A673 (cell line): ENCODE measurements at regions not wholly inside any gene's neighbourhood (a gene's known extent, or its start where the extent isn't known, plus 50 kb on each side); places are given as distances from the start of the nearest gene placed in this dataset.

ENCODE experiments used
- BruUV-seq: library from RNA; stranded (reverse); fragments of 400-500 nt; replicated peaks from 2 replicates; lab custom pipeline; 2021; lab: Mats Ljungman, UMichigan
- CTCF ChIA-PET: fragments of 300-600 bp; sonication (Branson Sonifier 250); formaldehyde crosslinking; loops from one replicate; lab custom pipeline; 2022; ENCODE audit warnings: antibody characterized with exemption; lab: Charles Lee
- POLR2A ChIA-PET: fragments of 300-600 bp; sonication (Branson Sonifier 250); formaldehyde crosslinking; loops from one replicate; lab custom pipeline; 2022; ENCODE audit warnings: antibody characterized with exemption; ENCODE audit not compliant: low non-redundant PET; lab: Charles Lee
- DNase-seq: peaks from one replicate; pipeline ENCODE4 v3.0.0-alpha.2; 2015; ENCODE audit warnings: low spot score
- H3K27ac ChIP-seq: fragments of 200-600 bp; sonication (generic); 2 replicates; pipeline ENCODE4 v1.5.1; 2016; ENCODE audit warnings: mixed run types, low read depth, mild to moderate bottlenecking, mixed read lengths, antibody characterized with exemption, low read length; ENCODE audit not compliant: poor library complexity, severe bottlenecking
- H3K27me3 ChIP-seq: fragments of 200-600 bp; sonication (generic); replicated peaks from 2 replicates; pipeline ENCODE4 v1.6.1; 2017; ENCODE audit warnings: mixed run types, low read depth, mild to moderate bottlenecking, mixed read lengths, antibody characterized with exemption, low read length; ENCODE audit not compliant: insufficient read depth, poor library complexity
- H3K36me3 ChIP-seq: fragments of 200-600 bp; sonication (generic); 2 replicates; pipeline ENCODE4 v1.6.1; 2016; ENCODE audit warnings: mixed run types, mild to moderate bottlenecking, mixed read lengths, antibody characterized with exemption, low read length; ENCODE audit not compliant: insufficient read depth, poor library complexity, severe bottlenecking
- H3K4me1 ChIP-seq: fragments of 200-600 bp; sonication (generic); 2 replicates; pipeline ENCODE4 v1.6.1; 2017; ENCODE audit warnings: mixed run types, mild to moderate bottlenecking, mixed read lengths, antibody characterized with exemption, low read length; ENCODE audit not compliant: insufficient read depth, poor library complexity, severe bottlenecking
- H3K4me3 ChIP-seq: fragments of 200-600 bp; sonication (generic); 2 replicates; pipeline ENCODE4 v1.5.1; 2016; ENCODE audit warnings: low read depth, mixed run types, mild to moderate bottlenecking, mixed read lengths, low read length; ENCODE audit not compliant: poor library complexity, severe bottlenecking
- H3K9me3 ChIP-seq: fragments of 200-600 bp; sonication (generic); 2 replicates; pipeline ENCODE4 v1.6.1; 2016; ENCODE audit warnings: mixed run types, low read depth, mild to moderate bottlenecking, mixed read lengths, antibody characterized with exemption, low read length; ENCODE audit not compliant: poor library complexity, severe bottlenecking
- EZH2 ChIP-seq: fragments of 200-600 bp; sonication (generic); IDR thresholded peaks from 2 replicates; pipeline ENCODE4 v1.6.1; 2017; ENCODE audit warnings: borderline replicate concordance, low read depth, mild to moderate bottlenecking, mixed read lengths, antibody characterized with exemption, low read length; ENCODE audit not compliant: poor library complexity, severe bottlenecking
- intact Hi-C: fragments of 100-400 bp; cut with micrococcal nuclease; formaldehyde crosslinking; loops from one replicate; pipeline ENCODE4 v1.10.0; 2022; ENCODE audit not compliant: unreplicated experiment
- TF ChIP-seq, protein P1 (sequence below): fragments of 300-800, 200-600 bp; sonication (generic); conservative IDR thresholded peaks from 2 replicates; pipeline ENCODE4 v1.5.1; 2017; ENCODE audit warnings: low read depth, mild to moderate bottlenecking, antibody characterized with exemption, low read length, moderate library complexity, mixed read lengths

DNA sequence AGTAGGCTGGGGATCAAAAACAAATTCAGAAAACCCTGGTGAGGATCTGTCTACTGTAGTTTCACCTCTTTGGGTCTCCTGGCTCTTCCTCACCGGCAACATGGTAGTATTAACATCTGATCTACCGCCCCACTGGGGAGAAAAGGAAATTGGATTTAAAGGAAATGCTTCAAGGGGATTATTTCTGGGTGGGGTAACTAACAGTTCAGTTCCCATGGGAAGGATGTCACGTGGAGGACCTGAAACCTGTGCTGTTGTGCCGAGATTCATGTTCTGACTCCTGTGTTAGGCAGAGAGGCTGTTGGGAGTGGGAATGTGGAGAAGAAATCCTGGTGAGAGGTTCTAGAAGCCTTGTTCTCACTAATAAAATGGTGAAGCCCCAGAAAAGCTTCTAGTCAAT, 254.4 kb downstream of the BCOR start:
- POLR2A ChIA-PET = no interaction called here
- Histone ChIP-seq H3K4me1 (peaks cover 39% of the 10 kb centered on the region), H3K4me3 (no peak overlapping the region), H3K27ac (no peak overlapping the region), H3K36me3 (no peaks in the 10 kb centered on the region), H3K9me3 (no peaks in the 10 kb centered on the region), H3K27me3 (no peaks in the 10 kb centered on the region)
- BruUV-seq = no TSS peak
- intact Hi-C loops = no loop called here
- CTCF ChIA-PET = no interaction called here
- peak; percentile 73 for DNase-seq
- TF ChIP-seq, protein P1, sequence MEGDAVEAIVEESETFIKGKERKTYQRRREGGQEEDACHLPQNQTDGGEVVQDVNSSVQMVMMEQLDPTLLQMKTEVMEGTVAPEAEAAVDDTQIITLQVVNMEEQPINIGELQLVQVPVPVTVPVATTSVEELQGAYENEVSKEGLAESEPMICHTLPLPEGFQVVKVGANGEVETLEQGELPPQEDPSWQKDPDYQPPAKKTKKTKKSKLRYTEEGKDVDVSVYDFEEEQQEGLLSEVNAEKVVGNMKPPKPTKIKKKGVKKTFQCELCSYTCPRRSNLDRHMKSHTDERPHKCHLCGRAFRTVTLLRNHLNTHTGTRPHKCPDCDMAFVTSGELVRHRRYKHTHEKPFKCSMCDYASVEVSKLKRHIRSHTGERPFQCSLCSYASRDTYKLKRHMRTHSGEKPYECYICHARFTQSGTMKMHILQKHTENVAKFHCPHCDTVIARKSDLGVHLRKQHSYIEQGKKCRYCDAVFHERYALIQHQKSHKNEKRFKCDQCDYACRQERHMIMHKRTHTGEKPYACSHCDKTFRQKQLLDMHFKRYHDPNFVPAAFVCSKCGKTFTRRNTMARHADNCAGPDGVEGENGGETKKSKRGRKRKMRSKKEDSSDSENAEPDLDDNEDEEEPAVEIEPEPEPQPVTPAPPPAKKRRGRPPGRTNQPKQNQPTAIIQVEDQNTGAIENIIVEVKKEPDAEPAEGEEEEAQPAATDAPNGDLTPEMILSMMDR = no peak
- no peak for TF ChIP-seq EZH2

DNA sequence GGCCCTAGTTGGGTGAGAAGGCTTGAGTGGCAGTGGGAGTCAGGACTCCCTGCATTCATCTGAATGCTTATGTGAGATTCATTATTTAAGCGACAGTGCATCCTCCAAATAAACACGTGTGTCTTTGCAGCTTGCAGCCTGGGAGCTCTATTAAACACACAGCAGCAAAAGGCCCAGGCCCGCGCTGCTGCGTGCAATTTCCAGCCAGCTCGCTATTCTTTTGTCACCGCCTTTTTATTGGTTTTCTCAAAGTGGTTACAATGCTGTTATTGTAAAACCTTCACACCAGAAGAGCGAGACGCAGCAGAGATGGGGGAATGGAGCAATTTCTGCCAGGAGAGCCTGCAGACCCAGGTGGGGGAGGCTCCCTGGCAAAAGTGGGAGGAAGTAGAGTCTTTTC, 252.5 kb downstream of the BCOR start:
- no TSS peak for BruUV-seq
- no peaks in the 10 kb centered on the region for H3K36me3 ChIP-seq
- no peaks in the 10 kb centered on the region for H3K9me3 ChIP-seq
- DNase-seq = no peak
- CTCF ChIA-PET = no interaction called here
- no peak overlapping the region for H3K4me3 ChIP-seq
- POLR2A ChIA-PET = no interaction called here
- no peaks in the 10 kb centered on the region for H3K27me3 ChIP-seq
- TF ChIP-seq, protein P1 = no peak
- TF ChIP-seq EZH2 = no peak
- no peak overlapping the region for H3K27ac ChIP-seq
- H3K4me1 ChIP-seq = peaks cover 39% of the 10 kb centered on the region
- intact Hi-C loops = no loop called here

DNA sequence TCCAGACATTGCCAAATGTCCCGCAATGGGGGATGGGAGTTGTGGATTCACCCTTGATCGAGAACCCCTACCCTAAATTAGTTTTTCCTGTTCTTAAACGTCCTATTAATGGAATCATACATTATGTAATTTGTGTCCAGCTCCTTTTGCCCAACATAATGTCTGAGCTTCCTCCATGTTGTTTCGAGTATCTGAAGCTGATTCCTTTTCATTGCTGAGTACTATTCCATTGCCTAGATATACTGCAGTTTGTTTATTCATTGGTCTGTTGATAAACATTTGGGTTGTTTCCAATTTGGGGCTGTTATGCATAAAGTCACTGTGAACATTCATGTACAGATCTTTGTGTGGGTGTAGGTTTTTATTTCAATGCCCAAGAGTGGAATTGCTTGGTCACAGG, 251.3 kb downstream of the BCOR start:
- ChIA-PET CTCF (no interaction called here), POLR2A (no interaction called here)
- intact Hi-C loops = no loop called here
- no peaks in the 10 kb centered on the region for H3K9me3 ChIP-seq
- no TSS peak for BruUV-seq
- no peak for DNase-seq
- no peak overlapping the region for H3K27ac ChIP-seq
- no peak overlapping the region for H3K4me3 ChIP-seq
- no peaks in the 10 kb centered on the region for H3K27me3 ChIP-seq
- H3K4me1 ChIP-seq = peaks cover 28% of the 10 kb centered on the region
- H3K36me3 ChIP-seq = no peaks in the 10 kb centered on the region
- TF ChIP-seq EZH2 = no peak
- TF ChIP-seq, protein P1 = no peak
